ENCODE measurements at regions not wholly inside any gene's neighbourhood (a gene's known extent, or its start where the extent isn't known, plus 50 kb on each side); places are given as distances from the start of the nearest gene placed in this dataset.

DNA sequence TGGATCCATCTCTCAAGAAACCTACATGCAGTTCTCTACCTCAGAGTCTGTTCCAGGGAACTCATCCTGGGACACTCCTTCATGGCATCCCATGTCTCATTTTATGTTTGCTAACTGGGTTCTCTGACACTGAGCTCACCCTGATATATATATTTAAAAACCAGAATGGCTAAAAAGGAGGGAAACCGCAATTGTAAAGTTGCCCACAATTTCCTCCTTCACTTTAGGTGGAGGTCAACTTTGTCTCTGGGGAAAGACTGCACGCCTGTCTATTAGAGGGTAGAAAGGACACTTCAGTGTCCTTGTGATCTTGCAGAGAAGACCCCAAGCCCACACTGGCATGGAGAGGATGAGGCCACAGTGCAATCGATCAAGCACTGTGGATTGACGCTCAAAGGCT lies 131.7 kb downstream of the TEX36 start:
- TF ChIP-seq, protein P1, sequence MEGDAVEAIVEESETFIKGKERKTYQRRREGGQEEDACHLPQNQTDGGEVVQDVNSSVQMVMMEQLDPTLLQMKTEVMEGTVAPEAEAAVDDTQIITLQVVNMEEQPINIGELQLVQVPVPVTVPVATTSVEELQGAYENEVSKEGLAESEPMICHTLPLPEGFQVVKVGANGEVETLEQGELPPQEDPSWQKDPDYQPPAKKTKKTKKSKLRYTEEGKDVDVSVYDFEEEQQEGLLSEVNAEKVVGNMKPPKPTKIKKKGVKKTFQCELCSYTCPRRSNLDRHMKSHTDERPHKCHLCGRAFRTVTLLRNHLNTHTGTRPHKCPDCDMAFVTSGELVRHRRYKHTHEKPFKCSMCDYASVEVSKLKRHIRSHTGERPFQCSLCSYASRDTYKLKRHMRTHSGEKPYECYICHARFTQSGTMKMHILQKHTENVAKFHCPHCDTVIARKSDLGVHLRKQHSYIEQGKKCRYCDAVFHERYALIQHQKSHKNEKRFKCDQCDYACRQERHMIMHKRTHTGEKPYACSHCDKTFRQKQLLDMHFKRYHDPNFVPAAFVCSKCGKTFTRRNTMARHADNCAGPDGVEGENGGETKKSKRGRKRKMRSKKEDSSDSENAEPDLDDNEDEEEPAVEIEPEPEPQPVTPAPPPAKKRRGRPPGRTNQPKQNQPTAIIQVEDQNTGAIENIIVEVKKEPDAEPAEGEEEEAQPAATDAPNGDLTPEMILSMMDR (conservative IDR thresholded peaks at IDR 0.05; ENCODE audit: low read depth, low read length) = no peak
- TF ChIP-seq EZH2 (IDR thresholded peaks at IDR 0.05; ENCODE audit: borderline replicate concordance, low read depth, low read length, poor library complexity, severe bottlenecking) = no peak
